Spleen (tissue), 7 donors: ENCODE measurements at regions not wholly inside any gene's neighbourhood (a gene's known extent, or its start where the extent isn't known, plus 50 kb on each side); places are given as distances from the start of the nearest gene placed in this dataset.

Experiments used
- POLR2AphosphoS5 ChIP-seq, 3 donors: sonication (generic); formaldehyde crosslinking; IDR thresholded peaks; one replicate each; pipeline ENCODE4 v1.5.1; 2017; ENCODE audit warnings: antibody characterized with exemption in 3 of 3
- TF ChIP-seq, protein P1 (sequence below), 11 experiments: fragments of 200-600 bp in 7 of 11; fragments of 450-650 bp in 4 of 11; sonication (generic) in 4 of 11; IDR thresholded peaks in 8 of 11; conservative IDR thresholded peaks in 3 of 11; 1 replicate in 7 of 11; 2 replicates in 4 of 11; pipeline versions ENCODE4 v1.4.0 to v1.8.0; 2016 to 2021; ENCODE audit warnings: antibody characterized with exemption in 11 of 11, inconsistent platforms in 4 of 11, mild to moderate bottlenecking in 1 of 11
- donor health status: DM: no; HTN: no; CAD: no; lungs with moderate emphysema.
- donor health status: DM: no; HTN: no; CAD: no.
- donor health status: DM: no; HTN: no; CAD: no.

GRCh38 chr6:163863565-163863964 lies 449.0 kb downstream of the QKI start:
- no peak for TF ChIP-seq POLR2AphosphoS5 (IDR thresholded peaks at IDR 0.05)
- TF ChIP-seq, protein P1, sequence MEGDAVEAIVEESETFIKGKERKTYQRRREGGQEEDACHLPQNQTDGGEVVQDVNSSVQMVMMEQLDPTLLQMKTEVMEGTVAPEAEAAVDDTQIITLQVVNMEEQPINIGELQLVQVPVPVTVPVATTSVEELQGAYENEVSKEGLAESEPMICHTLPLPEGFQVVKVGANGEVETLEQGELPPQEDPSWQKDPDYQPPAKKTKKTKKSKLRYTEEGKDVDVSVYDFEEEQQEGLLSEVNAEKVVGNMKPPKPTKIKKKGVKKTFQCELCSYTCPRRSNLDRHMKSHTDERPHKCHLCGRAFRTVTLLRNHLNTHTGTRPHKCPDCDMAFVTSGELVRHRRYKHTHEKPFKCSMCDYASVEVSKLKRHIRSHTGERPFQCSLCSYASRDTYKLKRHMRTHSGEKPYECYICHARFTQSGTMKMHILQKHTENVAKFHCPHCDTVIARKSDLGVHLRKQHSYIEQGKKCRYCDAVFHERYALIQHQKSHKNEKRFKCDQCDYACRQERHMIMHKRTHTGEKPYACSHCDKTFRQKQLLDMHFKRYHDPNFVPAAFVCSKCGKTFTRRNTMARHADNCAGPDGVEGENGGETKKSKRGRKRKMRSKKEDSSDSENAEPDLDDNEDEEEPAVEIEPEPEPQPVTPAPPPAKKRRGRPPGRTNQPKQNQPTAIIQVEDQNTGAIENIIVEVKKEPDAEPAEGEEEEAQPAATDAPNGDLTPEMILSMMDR (IDR thresholded peaks at IDR 0.05 in 8 of 11, conservative IDR thresholded peaks at IDR 0.05 in 3 of 11), result no peak
